Activated CD4-positive, alpha-beta T cell treated with anti-CD3 and anti-CD28 coated beads for 4 hours (primary cell): ENCODE measurements at regions not wholly inside any gene's neighbourhood (a gene's known extent, or its start where the extent isn't known, plus 50 kb on each side); places are given as distances from the start of the nearest gene placed in this dataset.

ENCODE experiments used
- DNase-seq, 2 donors: peaks; one replicate each; pipeline ENCODE4 v3.0.0-alpha.2; 2020

- DNase-seq, result no peak
Measured at GRCh38 chr2:235265348-235265965, 228.4 kb upstream of the AGAP1 start.

GRCh38 chr2:235267251-235267650, 226.6 kb upstream of the AGAP1 start:
- no peak for DNase-seq

GRCh38 chr2:235268535-235268934, 225.3 kb upstream of the AGAP1 start:
- DNase-seq, result no peak

- no peak for DNase-seq
Measured at GRCh38 chr2:235270291-235270690, 223.6 kb upstream of the AGAP1 start.

- DNase-seq, result no peak
Measured at GRCh38 chr2:235270956-235271355, 222.9 kb upstream of the AGAP1 start.

GRCh38 chr2:235271936-235272335, 221.9 kb upstream of the AGAP1 start:
- no peak for DNase-seq

GRCh38 chr2:235274023-235274422, 219.8 kb upstream of the AGAP1 start:
- no peak for DNase-seq

- DNase-seq, result no peak
Measured at GRCh38 chr2:235277485-235277884, 216.4 kb upstream of the AGAP1 start.

GRCh38 chr2:235278771-235279355, 215.0 kb upstream of the AGAP1 start:
- no peak for DNase-seq

GRCh38 chr2:235279965-235280364, 213.9 kb upstream of the AGAP1 start:
- DNase-seq, result no peak

GRCh38 chr2:235283246-235283645, 210.6 kb upstream of the AGAP1 start:
- no peak for DNase-seq

GRCh38 chr2:235286622-235287374, 207.0 kb upstream of the AGAP1 start:
- no peak for DNase-seq

- DNase-seq, result no peak
Measured at GRCh38 chr2:235287375-235287733, 206.5 kb upstream of the AGAP1 start.

- DNase-seq, result no peak
Measured at GRCh38 chr2:235291461-235291860, 202.4 kb upstream of the AGAP1 start.

- DNase-seq, result no peak
Measured at GRCh38 chr2:235293061-235293460, 200.8 kb upstream of the AGAP1 start.

GRCh38 chr2:235295831-235296230, 198.0 kb upstream of the AGAP1 start:
- no peak for DNase-seq

GRCh38 chr2:235300368-235301201, 193.3 kb upstream of the AGAP1 start:
- DNase-seq, result no peak

- DNase-seq, result no peak
Measured at GRCh38 chr2:235301202-235302076, 192.4 kb upstream of the AGAP1 start.

- DNase-seq, result no peak
Measured at GRCh38 chr2:235302263-235302662, 191.6 kb upstream of the AGAP1 start.

- DNase-seq, result no peak
Measured at GRCh38 chr2:235303499-235304291, 190.1 kb upstream of the AGAP1 start.

- DNase-seq, result no peak
Measured at GRCh38 chr2:235305678-235306077, 188.2 kb upstream of the AGAP1 start.

- no peak for DNase-seq
Measured at GRCh38 chr2:235311044-235311443, 182.8 kb upstream of the AGAP1 start.
